Activated T-cell treated with anti-CD3 and anti-CD28 coated beads, Interleukin-2, amount 50 U/mL, for 1 hour (primary cell): ENCODE measurements at regions not wholly inside any gene's neighbourhood (a gene's known extent, or its start where the extent isn't known, plus 50 kb on each side); places are given as distances from the start of the nearest gene placed in this dataset.

Experiments used
- DNase-seq: peaks from one replicate; pipeline ENCODE4 v3.0.0-alpha.2; 2020

- no peak for DNase-seq
These were observed 67.6 kb upstream of the AMPD3 start for GRCh38 chr11:10387206-10388083.

GRCh38 chr11:10388101-10388500 is 67.0 kb upstream of the AMPD3 start:
- no peak for DNase-seq

- no peak for DNase-seq
These were observed 66.5 kb upstream of the AMPD3 start for GRCh38 chr11:10388574-10388973.

GRCh38 chr11:10390375-10390774 is 64.7 kb upstream of the AMPD3 start:
- DNase-seq, result no peak

- no peak for DNase-seq
These were observed 62.7 kb upstream of the AMPD3 start for GRCh38 chr11:10392095-10393079.

GRCh38 chr11:10394229-10395101 is 60.6 kb upstream of the AMPD3 start:
- DNase-seq, result no peak

- no peak for DNase-seq
These were observed 59.7 kb upstream of the AMPD3 start for GRCh38 chr11:10395166-10395897.

- no peak for DNase-seq
These were observed 58.3 kb upstream of the AMPD3 start for GRCh38 chr11:10396771-10397170.

- DNase-seq, result no peak
These were observed 57.7 kb upstream of the AMPD3 start for GRCh38 chr11:10397226-10397987.

GRCh38 chr11:10398525-10398924 is 56.5 kb upstream of the AMPD3 start:
- no peak for DNase-seq

- no peak for DNase-seq
These were observed 54.2 kb upstream of the AMPD3 start for GRCh38 chr11:10400856-10401255.

GRCh38 chr11:10401256-10401655 is 53.8 kb upstream of the AMPD3 start:
- DNase-seq, result no peak

- no peak for DNase-seq
These were observed 53.2 kb upstream of the AMPD3 start for GRCh38 chr11:10401696-10402392.
